Activated T-cell treated with anti-CD3 and anti-CD28 coated beads for 4 hours (primary cell): ENCODE measurements at regions not wholly inside any gene's neighbourhood (a gene's known extent, or its start where the extent isn't known, plus 50 kb on each side); places are given as distances from the start of the nearest gene placed in this dataset.
"Not testable (repeated sequence)": the region's sequence is repeated elsewhere in the genome, so short reads cannot be mapped to it uniquely, and the experiment has no call there.

ENCODE experiments used
- DNase-seq: peaks from one replicate; pipeline ENCODE4 v3.0.0-alpha.2; 2020

DNA sequence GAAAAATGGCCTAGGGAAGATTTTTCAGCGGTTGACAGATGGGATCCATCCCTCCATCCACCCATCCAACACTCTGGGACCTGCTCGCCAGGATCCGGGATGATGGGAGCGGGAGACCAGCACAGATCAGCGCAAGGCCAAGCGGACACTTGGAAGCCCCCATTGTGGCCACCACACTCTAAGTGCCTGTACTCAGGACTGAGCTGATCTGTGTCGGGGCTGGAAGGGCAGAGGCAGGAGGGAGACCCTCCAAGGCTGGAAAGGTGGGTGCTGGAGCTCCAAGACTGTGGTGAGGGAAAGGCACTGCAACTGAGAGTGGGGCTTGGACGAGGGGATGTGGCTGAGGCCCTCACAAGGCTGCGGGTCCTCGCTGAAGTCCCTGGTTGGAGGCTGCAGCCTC lies 91.8 kb upstream of the TRPM1 start:
- no peak for DNase-seq

DNA sequence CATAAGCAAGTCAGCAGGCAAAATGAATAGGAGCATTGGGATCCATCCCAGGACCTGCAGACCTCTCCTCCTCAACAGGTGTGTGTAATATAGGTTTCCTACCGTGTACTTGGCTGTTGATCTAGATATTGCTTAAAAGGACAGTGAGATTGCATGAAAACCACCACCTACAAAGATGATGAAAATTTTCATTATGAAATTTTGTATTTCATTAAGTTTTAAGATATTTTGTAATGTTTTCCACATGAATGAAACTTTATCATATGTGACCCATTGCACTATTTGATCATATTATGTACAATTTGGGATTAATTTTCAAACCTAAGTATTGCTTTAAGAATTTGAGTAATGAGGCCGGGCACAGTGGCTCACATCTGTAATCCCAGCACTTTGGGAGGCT lies 94.3 kb upstream of the TRPM1 start:
- no peak for DNase-seq

DNA sequence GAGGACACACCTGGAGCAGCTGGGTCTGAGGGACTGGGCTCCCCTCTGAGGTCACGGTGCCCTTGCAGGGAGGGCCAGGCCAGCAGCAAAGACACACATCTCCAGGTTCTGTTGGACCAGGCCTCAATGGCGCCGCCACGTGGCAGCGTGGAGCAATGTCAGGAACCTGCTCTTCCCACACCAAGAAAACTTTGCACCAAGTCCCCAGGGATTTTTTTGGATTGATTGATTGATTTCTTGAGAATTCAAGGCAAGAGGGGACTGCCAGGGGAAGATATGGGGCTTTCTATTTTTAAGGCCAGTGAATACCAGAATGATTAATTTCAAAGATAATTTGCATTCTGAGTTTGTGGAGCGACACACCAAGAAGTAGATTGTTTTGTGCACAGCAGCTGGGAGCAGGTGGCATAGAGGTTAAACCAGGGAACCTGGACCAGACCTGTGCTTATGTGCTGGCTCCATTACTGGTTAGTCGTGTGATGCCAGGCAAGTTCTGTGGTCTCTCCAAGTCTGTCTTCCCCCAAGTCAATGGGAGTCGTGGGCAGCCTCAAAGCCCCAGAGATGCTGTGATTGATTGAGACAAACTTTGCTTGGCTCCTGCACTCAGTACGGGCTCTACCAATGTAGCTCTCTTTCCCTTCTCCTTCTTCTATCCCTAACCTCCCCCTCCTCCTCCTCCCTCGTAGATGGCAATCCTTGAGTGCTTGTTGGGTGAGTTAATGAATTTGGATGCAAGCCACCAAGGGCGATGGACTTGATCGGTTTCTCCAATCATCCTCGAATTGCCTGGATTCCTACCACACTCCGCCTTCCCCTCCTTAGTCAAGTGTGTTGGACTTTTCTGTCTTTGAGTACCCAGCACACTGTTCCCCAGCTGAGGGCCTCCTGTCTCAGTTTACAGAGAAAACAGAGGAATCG lies 96.2 kb upstream of the TRPM1 start:
- DNase-seq, result no peak

DNA sequence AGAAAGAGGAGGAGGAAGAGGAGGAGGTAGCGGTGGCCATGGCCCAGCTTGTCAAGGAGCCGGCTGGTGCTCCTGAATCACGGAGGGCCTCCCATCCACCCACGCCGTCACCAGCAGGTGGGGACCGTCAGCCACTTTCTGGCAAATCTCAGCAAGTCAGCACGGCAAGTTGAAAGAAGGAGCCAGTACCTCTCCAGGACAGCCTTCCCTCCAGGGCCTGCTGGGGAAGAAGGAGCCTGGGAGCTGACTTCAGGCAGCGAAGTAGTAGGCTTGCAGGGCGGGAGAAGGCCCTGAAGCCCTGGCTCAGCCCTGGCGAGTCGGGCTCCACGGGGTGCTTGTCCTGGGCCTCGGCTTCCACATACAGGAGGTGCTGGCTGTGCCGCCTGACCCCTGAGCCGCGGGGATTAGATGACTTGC lies 99.2 kb upstream of the TRPM1 start:
- peak; percentile 53 for DNase-seq

DNA sequence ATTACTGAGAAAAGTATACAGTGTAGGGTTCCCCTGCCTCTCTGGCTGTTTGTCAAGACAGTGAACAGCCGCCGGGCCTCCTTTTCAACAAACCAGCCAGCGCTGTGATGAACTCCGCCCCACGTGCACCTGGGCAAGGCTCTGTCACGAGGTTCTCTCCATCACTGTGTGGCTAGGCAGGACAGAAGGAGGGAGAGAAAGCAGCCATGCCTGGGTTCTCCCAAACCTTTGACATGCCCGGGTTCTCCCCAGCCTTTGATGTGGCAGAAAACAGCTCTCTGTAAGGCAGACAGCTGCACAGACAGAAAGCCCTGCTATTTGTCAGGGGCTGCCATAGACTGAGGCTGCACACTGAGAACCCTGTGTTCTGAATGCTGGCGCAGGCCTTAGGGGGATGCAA lies 101.4 kb upstream of the TRPM1 start:
- no peak for DNase-seq

DNA sequence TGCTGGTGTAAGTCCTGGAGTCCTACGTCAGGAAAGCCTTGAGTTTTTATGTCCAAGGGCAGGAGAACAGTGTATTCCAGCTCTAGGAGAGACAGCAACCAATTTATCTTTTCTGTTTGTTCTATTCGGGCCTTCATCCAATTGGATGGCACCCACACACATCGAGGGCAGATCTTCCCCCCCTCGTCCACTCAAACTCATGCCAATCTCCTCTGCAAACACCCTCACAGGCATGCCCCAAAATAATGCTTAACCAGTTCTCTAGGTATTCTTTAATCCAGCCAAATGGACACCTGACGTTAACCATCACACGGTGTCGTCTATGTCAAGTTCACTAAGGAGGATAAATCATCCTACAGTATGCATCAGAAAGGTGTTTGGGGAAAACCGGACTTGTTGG lies 102.5 kb upstream of the TRPM1 start:
- no peak for DNase-seq

DNA sequence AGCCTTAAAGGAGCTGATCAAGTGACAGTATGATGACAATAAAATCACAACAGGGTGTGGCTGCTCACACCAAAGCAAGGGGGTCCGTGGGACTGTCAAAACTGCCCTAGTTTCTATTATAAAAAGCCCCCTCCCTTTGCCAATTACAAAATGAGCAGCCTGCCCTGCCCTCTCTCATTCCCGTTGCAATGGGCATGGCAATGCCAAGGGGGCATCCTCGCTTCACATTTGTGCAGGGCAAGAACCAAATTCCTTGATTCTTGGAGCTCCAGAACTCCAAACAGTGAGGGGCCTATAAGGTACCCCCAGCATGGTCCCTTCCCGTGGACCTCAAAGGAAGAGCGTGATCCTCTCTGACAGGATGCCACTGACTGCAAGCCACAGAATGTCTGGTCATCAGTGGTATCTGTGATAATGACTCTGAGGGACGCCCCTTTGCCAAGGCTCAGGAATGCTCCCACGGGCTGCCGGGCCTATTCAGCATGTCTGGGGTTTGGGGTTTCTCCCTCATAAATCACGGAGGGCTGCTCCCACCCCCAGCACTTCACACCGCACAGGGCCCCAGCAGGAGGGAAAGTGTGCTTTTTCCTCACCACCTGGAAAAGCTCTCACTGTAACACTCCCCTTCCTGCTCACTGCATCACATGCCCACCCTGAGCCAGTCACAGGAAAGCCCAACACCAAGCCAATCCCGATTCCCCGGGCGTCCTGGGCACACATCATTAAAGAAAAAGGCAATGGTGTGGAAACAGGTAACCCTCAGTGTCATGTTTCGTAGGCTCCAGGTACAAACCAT lies 105.1 kb upstream of the TRPM1 start:
- DNase-seq, result no peak

DNA sequence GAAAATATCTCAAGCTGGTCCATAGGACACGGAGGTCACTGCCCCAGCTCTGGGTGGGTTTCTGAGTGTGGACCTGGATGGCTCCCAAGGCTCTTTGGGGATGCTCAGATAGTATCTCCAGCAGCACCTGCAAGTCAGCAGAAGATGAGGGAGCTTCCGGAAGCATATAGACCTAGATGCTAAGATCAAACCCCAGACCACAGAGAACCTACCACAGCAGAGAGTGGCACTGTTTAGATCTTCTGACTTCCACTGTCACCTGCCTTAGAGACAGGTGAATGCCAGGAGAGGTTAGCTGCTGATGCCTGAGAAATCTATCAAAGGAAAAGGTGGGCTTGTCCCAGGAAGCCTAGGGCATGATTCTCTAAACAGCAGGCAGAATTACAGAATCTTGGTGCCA lies 105.7 kb upstream of the TRPM1 start:
- no peak for DNase-seq

DNA sequence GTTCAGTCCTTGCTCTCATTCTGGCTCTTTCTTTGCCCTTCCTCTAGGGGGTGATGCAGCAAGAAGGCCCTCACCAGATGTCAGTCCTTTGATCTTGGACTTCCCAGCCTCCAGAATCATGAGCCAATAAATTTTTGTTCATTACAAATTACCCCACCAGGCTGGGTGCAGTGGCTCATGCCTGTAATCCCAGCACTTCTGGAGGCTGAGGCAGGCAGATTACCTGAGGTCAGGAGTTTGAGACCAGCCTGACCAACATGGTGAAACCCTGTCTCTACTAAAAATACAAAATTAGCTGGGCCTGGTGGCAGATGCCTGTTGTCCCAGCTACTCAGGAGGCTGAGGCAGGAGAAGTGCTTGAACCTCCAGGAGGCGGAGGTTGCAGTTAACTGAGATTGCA lies 106.3 kb upstream of the TRPM1 start:
- not testable (repeated sequence) for DNase-seq

DNA sequence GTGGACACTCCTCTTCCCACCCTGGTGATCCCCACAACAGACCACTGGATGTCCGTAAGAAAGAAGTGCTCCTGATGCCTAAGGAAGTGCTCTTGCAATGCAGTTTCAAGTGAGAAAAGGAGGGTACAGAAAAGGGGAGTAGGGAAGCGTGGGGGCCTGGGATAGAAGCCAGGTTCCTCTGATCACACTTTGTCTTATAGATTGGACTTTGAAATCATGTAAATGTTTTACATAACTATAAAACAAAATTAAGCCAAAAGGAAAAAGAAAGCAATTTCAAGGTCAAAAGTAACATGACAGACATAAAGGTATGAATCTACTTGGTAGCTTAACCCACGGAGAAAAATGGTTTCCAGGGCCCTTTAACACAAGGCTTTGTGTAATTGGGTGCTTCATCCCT lies 107.3 kb upstream of the TRPM1 start:
- no peak for DNase-seq

DNA sequence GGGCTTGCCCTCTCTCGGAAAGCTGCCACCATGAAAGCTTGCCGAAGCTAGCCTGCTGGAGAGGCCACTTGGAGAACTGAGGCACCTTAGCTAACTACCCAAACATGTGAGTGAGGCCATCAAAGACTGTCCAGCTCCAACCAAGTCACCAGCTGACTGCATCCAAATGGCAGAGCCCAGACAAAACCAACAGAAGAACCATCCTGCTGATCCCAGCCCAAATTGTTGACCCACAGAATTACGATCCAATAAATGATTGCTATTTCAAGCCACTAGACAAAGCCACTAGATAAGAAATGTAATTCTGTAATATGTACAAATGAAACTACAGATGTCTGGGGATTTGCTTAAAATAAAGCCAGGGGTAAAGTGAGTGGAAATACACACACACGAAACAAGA lies 109.8 kb upstream of the TRPM1 start:
- DNase-seq, result no peak

DNA sequence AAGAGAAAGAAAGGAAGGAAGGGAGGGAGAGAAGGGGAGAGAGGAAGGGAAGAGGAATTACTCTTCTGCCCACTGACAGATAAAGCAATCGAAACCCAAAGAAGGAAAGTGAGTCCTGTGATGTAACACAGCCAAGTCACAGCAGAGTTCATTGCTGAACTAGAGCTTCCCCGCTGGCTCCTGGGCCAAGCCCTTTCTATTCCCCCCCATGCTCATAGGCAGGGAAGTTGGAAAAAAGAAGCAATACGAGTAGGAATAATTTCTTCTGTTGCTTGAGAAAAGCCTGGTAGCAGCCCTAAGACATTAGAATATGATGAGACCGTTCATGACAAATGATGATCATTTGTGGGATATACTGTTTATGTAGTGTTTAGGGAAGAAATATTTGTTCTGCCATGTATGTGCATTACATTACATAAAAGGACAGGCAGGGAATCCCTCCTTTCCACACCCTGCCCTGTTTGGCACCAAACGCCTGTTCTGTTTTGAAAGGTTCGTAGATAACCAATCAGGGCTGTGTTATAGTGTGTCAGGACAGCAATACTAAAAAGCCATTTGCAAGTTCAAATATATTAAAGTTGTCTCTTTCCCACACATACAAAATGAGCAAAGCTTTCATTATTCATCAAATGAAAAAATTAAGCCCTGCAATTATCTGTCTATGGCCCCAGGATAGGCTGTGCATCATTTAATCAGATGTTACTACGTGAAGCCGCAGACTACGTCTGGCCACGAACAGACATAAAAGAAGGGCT lies 111.0 kb upstream of the TRPM1 start:
- DNase-seq, result no peak

DNA sequence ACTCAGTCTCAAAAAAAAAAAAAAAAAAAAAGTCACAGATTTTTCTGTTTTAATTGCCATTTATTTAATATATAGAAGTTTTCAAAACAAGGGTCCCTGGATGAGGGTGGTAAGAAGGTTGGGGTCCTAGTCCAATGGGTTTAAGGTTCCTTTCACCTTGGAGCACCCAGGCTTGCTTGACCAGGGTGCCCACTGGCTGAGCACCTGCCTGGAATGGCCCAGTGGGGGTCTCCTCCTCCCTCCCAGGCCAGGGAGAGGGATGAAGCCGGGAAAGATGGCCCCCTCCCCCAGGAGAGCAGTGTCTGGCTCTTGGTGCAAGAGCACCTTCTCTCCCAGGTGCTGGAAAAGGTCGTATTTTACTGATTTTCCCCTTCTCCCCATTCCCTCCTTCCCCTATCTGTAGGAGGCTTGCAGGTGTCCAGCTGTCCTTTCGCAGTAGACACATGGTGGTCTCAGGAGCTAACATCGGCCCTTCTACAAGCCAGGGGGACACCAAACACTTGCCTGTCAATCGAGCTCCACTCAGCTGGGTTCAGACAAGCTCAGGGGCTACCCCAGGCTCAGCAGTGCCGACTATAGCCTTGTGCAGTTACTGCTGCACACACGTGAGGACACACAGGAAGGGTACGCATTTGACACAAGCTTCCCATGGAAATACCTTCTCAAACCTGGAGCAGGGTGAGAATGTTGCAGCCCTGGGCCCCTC lies 112.3 kb upstream of the KLF13 start:
- DNase-seq, result no peak

DNA sequence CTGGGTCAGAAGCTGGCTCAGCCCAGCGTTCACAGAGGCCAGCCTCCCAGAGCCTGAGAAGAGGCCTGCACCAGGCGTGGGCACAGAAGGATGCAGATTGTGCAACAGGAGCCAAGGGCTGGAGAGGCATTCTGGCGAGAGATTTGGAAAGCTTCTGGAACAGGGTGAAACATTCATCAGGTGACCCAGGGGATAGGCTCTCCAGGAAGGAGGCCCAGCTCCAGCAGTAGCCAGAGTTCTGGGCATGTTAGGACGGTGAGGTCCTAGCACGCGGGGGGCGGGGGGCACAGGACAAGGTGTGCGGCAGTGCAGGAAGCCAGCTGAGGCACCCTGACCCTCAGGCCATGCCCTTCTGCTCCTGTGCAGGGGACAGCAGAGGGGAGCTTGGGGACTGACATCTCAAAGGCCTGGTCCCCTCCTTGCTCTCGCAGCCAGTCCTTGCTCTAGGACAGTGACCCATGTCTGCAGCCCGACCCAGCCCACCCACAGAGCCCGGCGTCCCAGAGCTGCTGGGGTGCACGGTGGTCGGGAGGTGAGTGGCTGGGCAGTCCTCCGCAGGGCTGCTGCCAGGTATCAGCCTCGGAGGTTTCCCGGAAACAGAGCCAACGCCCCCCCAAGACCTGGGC lies 111.7 kb upstream of the KLF13 start:
- DNase-seq, result no peak

DNA sequence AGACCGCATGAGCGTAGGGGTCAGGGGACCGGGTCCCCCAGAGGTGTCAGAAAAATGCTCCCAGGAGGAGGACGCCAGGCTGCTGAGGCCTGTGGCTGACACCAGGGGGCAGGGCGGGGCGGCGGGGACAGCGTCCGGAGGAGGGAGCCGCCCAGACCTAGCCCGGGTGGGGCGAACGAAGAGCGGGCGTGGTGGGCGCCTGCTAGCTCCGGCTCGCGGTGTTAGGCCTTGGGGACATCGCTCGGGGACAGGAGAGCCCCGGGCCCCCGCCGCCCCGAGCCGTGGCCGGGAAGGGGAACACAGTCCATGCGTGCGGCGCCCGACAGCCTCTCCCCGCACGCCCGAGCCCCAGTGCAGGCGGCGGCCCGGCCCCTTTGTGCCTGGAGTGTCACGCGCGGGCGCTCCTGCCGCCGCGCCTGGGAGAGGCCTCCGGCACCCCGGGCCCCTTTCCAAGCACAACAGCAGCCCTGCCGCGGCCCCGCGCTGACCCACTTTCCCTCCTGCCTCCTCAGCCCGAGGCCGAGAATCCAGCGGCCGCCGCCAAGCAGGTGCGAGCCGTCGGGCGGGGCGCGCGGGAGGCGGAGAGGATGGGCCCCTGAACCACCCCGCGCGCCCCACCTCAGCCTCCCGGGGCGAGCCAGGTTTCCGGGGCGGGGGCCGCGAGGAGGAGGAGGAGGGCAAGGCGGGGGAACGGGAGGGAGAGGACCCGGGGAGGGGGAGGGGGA lies 111.0 kb upstream of the KLF13 start:
- peak; percentile 75 for DNase-seq

DNA sequence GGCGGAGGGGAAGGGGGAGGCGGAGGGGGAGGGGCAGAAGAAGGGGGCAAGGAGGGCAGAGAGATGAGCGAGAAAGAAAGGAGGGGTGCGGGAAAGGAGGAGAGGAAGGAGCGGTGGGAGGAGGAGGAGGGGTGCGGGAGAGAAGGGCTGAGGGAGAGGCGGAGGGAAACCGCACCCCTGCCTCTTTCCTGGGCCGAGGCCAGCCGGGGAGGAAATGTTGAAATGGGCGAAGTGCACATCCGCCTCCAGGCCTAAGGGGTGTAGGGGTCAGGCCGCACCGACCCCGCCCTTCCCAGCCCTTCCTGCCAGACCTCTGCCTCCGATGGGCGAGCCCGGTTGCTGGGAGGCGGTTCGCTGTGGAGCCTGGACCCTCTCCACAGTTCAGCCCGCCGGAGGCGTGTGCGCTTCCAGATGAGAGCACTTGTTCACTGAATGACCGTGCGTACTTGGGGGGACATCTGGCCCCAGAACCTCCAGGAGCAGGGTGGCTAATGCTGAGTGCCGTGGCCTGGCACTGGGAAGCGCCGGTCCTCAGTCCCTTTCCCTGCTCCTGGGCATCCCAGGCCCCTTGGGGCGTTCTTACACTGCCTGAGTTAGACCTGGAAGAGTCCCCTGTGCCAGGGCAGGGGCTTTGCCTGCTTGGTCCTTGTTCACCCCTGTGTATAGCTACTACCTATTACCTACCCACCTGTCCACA lies 110.3 kb upstream of the KLF13 start:
- no peak for DNase-seq

DNA sequence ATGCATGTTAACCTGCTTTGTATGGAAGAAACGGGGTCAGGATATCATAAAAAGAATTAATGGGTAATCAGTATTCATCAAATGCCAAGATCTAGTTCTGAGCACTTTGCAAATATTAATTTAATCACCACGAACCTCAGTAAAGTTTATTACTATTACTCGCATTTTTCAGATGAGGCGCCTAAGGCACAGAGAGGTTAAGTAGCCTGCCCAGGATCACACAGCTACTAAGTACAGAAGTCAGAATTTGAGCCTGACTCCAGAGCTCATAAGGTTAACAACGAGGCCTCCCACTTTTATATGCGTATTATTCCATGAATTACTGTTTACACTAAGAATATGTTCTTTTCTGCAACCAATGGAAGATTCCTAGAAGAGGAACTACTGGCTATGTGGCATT lies 109.6 kb upstream of the KLF13 start:
- no peak for DNase-seq

DNA sequence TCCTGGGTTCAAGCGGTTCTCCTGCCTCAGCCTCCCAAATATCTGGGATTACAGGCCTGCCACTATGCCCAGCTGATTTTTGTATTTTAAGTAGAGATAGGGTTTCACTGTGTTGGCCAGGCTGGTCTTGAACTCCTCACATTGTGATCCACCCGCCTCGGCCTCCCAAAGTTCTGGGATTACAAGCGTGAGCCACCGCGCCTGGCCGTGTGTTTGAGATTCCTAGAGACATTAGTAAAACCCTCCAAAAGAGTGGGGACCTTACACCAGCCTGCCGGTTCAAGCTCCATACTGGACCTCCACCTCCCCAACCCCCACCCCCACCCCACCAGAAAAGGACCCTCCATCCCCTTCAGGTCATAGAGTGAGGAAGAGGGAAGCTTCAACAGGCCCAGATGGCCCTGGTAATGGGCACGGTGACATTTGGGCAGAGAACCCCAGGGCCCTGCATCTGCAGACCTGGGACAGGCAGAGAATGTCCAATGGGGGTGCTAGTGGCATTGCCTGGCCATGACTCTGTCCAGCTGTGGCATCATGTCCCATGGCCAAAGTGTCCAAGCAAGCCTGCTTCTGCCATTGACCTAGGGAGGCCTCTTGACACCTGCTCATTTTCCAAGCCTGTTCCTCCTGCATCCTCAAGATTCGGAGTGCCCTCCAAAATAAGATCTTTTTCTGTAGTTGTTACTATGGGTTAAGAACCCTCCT lies 108.9 kb upstream of the KLF13 start:
- DNase-seq, result no peak

DNA sequence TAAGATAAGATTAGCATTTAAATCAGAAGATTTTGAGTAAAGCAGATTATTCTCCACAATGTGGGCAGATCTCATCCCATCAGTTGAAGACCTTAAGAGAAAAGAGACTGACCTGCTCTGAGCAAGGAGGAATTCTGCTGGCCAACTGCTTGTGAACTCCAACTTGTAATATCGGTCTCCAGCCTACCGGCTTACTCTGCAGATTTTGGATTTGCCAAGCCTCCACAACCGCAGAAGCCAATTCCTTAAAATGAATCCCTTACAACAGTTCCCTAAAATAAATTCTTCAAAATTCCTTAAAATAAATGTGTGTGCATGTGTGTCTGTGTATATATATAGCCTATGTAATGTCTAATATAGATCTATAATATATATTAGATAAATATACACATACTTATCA lies 107.4 kb upstream of the KLF13 start:
- no peak for DNase-seq

DNA sequence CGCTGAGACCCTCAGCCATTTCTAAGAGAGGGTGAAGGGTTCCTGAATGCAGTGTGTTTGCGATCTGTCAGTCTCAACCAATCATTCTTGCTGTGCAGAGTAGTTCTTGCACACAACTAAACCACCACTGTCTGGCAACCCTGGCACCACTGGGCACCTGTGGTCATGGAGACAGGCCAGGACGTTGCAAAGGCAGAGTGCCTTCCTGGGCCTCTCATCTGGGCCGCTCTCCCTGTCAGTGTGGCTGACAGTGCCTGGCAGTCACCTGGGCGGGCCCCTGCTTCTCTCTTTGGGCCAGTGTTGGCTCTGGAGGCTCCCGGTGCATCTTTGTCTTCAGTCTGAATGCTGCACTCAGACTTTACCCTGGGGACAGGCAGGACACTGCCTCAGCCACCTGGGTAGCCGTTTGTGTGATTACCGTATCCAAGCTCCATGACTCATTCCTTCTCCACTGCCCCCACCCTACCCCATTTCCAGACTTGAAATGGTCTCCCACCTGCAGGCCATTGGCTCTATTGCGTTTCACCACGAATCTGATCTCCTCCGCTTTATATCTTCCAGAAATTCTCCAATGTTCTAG lies 104.6 kb upstream of the KLF13 start:
- no peak for DNase-seq
